A549 (cell line): ENCODE measurements at regions not wholly inside any gene's neighbourhood (a gene's known extent, or its start where the extent isn't known, plus 50 kb on each side); places are given as distances from the start of the nearest gene placed in this dataset.
"Not testable (repeated sequence)": the region's sequence is repeated elsewhere in the genome, so short reads cannot be mapped to it uniquely, and the experiment has no call there.

ENCODE experiments used
- CBX8 ChIP-seq: fragments of 200-600 bp; sonication (generic); IDR thresholded peaks from 2 replicates; pipeline ENCODE4 v1.6.1; 2016
- CHD2 ChIP-seq: fragments of 150-350 bp; IDR thresholded peaks from 2 replicates; pipeline ENCODE4 v1.6.1; 2014; ENCODE audit warnings: low read length; ENCODE audit not compliant: partially characterized antibody
- FOSB ChIP-seq: fragments of 250-450 bp; sonication (Bioruptor Pico); IDR thresholded peaks from 2 replicates; pipeline ENCODE4 v1.5.0; 2020; ENCODE audit warnings: mild to moderate bottlenecking, moderate library complexity
- HDAC2 ChIP-seq: fragments of 200-600 bp; sonication (generic); IDR thresholded peaks from 2 replicates; pipeline ENCODE4 v1.6.1; 2016
- HEYL ChIP-seq: fragments of 250-450 bp; sonication (Bioruptor Pico); IDR thresholded peaks from 2 replicates; pipeline ENCODE4 v1.8.0; 2021; ENCODE audit warnings: mild to moderate bottlenecking, moderate library complexity
- KDM1A ChIP-seq: fragments of 200-600 bp; sonication (generic); IDR thresholded peaks from 2 replicates; pipeline ENCODE4 v1.6.1; 2016; ENCODE audit warnings: low read depth, mild to moderate bottlenecking
- POLR2A ChIP-seq: IDR thresholded peaks from 2 replicates; pipeline ENCODE4 v1.6.1; 2012; ENCODE audit warnings: mild to moderate bottlenecking, low read length
- TFCP2L1 ChIP-seq: fragments of 250-450 bp; sonication (Bioruptor Pico); IDR thresholded peaks from 2 replicates; pipeline ENCODE4 v1.5.0; 2021; ENCODE audit warnings: mild to moderate bottlenecking
- TF ChIP-seq, protein P1 (sequence below): fragments of >200 bp; sonication (Bioruptor Twin); formaldehyde crosslinking; IDR thresholded peaks from 3 replicates; pipeline ENCODE4 v1.5.1; 2016
- TF ChIP-seq, protein P2 (sequence below): IDR thresholded peaks from 2 replicates; pipeline ENCODE4 v1.6.1; 2012
- TF ChIP-seq, protein P3 (sequence below): fragments of 150-350 bp; IDR thresholded peaks from 2 replicates; pipeline ENCODE4 v1.6.1; 2014; ENCODE audit warnings: low read depth, mild to moderate bottlenecking, low read length

DNA sequence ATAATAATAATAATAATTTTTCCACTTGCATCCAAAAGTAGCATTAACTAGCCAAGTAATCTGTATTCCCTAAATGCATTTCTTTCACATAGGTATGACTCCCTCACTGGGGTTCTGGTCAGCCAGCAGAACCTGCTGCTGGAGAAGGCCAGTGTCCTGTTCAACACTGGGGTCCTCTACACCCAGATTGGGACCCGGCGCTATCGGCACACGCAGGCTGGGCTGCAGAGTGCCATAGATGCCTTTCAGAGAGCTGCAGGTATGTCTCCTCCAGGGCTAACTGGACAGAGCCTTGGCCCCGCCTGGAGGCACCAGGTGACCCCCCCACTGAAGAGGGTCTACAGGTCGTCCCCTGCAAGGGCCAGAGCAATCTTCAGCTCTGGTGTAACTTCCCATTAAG is 133.9 kb downstream of the TP53TG3F start:
- TF ChIP-seq, protein P1, sequence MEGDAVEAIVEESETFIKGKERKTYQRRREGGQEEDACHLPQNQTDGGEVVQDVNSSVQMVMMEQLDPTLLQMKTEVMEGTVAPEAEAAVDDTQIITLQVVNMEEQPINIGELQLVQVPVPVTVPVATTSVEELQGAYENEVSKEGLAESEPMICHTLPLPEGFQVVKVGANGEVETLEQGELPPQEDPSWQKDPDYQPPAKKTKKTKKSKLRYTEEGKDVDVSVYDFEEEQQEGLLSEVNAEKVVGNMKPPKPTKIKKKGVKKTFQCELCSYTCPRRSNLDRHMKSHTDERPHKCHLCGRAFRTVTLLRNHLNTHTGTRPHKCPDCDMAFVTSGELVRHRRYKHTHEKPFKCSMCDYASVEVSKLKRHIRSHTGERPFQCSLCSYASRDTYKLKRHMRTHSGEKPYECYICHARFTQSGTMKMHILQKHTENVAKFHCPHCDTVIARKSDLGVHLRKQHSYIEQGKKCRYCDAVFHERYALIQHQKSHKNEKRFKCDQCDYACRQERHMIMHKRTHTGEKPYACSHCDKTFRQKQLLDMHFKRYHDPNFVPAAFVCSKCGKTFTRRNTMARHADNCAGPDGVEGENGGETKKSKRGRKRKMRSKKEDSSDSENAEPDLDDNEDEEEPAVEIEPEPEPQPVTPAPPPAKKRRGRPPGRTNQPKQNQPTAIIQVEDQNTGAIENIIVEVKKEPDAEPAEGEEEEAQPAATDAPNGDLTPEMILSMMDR: not testable (repeated sequence)
- TF ChIP-seq, protein P2, sequence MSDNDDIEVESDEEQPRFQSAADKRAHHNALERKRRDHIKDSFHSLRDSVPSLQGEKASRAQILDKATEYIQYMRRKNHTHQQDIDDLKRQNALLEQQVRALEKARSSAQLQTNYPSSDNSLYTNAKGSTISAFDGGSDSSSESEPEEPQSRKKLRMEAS: not testable (repeated sequence)
- not testable (repeated sequence) for TF ChIP-seq KDM1A; CBX8; TFCP2L1 (CRISPR knock-in tag); POLR2A; FOSB (CRISPR knock-in tag); CHD2; HEYL (CRISPR knock-in tag); HDAC2
- TF ChIP-seq, protein P3, sequence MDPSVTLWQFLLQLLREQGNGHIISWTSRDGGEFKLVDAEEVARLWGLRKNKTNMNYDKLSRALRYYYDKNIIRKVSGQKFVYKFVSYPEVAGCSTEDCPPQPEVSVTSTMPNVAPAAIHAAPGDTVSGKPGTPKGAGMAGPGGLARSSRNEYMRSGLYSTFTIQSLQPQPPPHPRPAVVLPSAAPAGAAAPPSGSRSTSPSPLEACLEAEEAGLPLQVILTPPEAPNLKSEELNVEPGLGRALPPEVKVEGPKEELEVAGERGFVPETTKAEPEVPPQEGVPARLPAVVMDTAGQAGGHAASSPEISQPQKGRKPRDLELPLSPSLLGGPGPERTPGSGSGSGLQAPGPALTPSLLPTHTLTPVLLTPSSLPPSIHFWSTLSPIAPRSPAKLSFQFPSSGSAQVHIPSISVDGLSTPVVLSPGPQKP: not testable (repeated sequence)
